ENCODE measurements at regions not wholly inside any gene's neighbourhood (a gene's known extent, or its start where the extent isn't known, plus 50 kb on each side); places are given as distances from the start of the nearest gene placed in this dataset. TPM values are rescaled to one million over a fixed set of nuclear protein-coding genes. Genes with fewer than 3 reads are reported as not detected.
A peak's percentile ranks its signal among the peaks of the same experiment; 100 is the strongest.

DNA sequence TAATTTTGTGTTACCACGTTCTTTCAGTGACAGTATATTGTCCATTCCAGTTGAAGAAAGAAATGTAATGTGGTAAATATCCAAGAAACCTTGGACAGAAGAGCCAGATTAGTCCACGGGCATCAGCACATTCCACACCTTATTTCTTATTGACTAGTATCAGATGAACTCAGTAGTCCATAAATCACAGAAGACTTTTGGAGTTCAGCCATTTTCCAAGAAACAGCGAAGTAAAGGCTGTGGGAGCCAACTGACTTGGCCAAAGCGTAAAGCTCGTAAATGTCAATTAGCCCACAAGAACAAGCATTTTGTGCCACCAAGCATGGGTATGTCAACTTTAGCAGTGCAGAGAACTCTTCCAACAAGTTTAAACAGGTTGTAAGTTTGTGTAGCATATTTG, 60.2 kb upstream of the STARD4 start:
- CTCF ChIA-PET, result no interaction called here
- POLR2A ChIA-PET, result no interaction called here
- DNase-seq (ENCODE audit: low read depth), result no peak

DNA sequence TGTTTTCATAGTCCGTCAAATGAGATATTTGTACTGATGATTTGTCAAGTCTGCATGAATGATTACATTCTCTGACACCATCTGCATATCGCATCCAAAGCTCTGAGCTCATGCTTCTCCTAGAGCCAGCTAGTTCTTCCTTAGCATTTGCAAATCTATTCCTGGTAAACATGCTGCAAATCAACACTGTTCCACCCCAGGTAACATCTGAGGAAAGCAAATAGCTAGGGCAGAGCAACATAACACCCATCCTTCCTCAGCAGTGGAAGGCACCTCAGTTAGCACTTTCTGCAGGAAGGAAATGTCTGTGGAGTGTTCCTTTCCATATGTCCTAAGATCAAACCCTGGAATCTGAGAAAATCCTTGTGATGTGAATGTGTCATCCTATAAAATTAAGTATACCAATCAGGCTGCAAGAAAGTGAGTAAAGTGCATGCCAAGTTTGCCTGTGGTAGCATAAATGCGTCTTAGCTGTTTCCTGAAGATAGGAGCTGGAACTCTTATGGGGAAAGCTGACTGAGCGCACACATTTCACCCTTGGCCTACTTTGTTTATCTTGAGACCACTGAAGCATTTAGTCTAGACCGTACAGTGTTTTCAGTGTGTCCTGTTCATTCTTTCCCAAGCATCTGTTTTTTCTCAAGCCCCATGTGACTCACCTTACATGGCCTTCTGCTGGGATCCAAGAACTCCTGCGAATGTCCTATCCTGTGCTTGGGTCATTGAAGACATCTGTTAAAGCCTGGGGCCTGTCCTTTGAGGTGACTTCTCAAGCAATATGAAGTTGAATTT, 50.9 kb upstream of the STARD4 start:
- DNase-seq (ENCODE audit: low read depth), result peak; percentile 87
- no peak overlapping the region for H3K4me3 ChIP-seq (ENCODE audit: low read depth, low read length)
- TF ChIP-seq, protein P1, sequence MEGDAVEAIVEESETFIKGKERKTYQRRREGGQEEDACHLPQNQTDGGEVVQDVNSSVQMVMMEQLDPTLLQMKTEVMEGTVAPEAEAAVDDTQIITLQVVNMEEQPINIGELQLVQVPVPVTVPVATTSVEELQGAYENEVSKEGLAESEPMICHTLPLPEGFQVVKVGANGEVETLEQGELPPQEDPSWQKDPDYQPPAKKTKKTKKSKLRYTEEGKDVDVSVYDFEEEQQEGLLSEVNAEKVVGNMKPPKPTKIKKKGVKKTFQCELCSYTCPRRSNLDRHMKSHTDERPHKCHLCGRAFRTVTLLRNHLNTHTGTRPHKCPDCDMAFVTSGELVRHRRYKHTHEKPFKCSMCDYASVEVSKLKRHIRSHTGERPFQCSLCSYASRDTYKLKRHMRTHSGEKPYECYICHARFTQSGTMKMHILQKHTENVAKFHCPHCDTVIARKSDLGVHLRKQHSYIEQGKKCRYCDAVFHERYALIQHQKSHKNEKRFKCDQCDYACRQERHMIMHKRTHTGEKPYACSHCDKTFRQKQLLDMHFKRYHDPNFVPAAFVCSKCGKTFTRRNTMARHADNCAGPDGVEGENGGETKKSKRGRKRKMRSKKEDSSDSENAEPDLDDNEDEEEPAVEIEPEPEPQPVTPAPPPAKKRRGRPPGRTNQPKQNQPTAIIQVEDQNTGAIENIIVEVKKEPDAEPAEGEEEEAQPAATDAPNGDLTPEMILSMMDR (IDR thresholded peaks at IDR 0.05; ENCODE audit: insufficient read depth, low read depth, low read length), result no peak
- no peaks in the 10 kb centered on the region for H3K36me3 ChIP-seq (ENCODE audit: control insufficient read depth, insufficient read depth, low read length)
- no peaks in the 10 kb centered on the region for H3K27me3 ChIP-seq (ENCODE audit: control insufficient read depth, insufficient read depth, low read length)
- CTCF ChIA-PET, result interaction anchor here (0.6 to 1.5 kb wide), 4 partner anchors 12 to 1312 kb away, joined by 3 to 4 read pairs (median 3); no protein-coding TSS in a partner anchor
- POLR2A ChIA-PET, result interaction anchor here (0.5 to 1.4 kb wide), 3 partner anchors 32 to 154 kb away, joined by 3 to 23 read pairs (median 5); no protein-coding TSS in a partner anchor

More for the DNA sequence above, 60.2 kb upstream of the STARD4 start:
- H3K36me3 ChIP-seq (ENCODE audit: control insufficient read depth, insufficient read depth, low read length), result no peaks in the 10 kb centered on the region
- TF ChIP-seq, protein P1 (IDR thresholded peaks at IDR 0.05; ENCODE audit: insufficient read depth, low read depth, low read length), result no peak
- no peaks in the 10 kb centered on the region for H3K27me3 ChIP-seq (ENCODE audit: control insufficient read depth, insufficient read depth, low read length)
- H3K4me3 ChIP-seq (ENCODE audit: low read depth, low read length), result no peak overlapping the region

DNA sequence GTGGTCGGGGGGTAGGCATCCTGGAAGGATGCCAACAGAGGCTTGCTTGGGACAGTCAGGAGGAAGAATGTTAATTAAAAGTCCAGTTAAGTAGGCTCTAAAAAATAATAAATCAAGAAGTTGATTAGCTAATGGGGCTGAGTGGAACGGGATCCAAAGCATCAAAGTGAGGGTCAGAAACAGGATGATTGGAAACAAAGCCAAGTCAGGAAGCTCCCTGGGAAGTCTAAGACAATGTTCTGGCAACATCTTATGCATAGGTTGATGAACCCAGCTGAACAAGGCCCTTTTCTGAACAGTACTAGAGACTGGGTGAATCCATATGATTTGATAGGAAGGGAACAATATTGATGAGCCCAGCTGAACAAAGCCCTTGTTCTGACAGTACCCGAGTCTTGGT, 50.2 kb upstream of the STARD4 start:
- CTCF ChIA-PET, result interaction anchor here (0.6 to 1.5 kb wide), 3 partner anchors 12 to 1312 kb away, joined by 3 to 4 read pairs (median 3); no protein-coding TSS in a partner anchor
- DNase-seq (ENCODE audit: low read depth), result no peak
- TF ChIP-seq, protein P1 (IDR thresholded peaks at IDR 0.05; ENCODE audit: insufficient read depth, low read depth, low read length), result no peak
- POLR2A ChIA-PET, result no interaction called here
- H3K4me3 ChIP-seq (ENCODE audit: low read depth, low read length), result no peak overlapping the region
- H3K36me3 ChIP-seq (ENCODE audit: control insufficient read depth, insufficient read depth, low read length), result no peaks in the 10 kb centered on the region
- H3K27me3 ChIP-seq (ENCODE audit: control insufficient read depth, insufficient read depth, low read length), result no peaks in the 10 kb centered on the region

Small RNA genes lying in the stretch of these regions (small RNA-seq; reads per million reads assigned to genes)
- not detected for gene AC008967.1 (ENCODE audit: insufficient read length, low read depth, low replicate concordance)
- gene HMGN1P13 (ENCODE audit: insufficient read length, low read depth, low replicate concordance), result not detected
